Activated CD4-positive, CD25-positive, alpha-beta regulatory T cell treated with anti-CD3 and anti-CD28 coated beads, Interleukin-2, amount 50 U/mL, for 24 hours (primary cell): ENCODE measurements at regions not wholly inside any gene's neighbourhood (a gene's known extent, or its start where the extent isn't known, plus 50 kb on each side); places are given as distances from the start of the nearest gene placed in this dataset.
A peak's percentile ranks its signal among the peaks of the same experiment; 100 is the strongest.
"Not testable (repeated sequence)": the region's sequence is repeated elsewhere in the genome, so short reads cannot be mapped to it uniquely, and the experiment has no call there.

ENCODE experiments used
- ATAC-seq, 2 donors: fragments of 150-1000 bp; cut with Tn5 transposase; one replicate each; pipeline ENCODE4 v1.10.0; 2021; ENCODE audit warnings: mild to moderate bottlenecking in 1 of 2, moderate library complexity in 1 of 2

DNA sequence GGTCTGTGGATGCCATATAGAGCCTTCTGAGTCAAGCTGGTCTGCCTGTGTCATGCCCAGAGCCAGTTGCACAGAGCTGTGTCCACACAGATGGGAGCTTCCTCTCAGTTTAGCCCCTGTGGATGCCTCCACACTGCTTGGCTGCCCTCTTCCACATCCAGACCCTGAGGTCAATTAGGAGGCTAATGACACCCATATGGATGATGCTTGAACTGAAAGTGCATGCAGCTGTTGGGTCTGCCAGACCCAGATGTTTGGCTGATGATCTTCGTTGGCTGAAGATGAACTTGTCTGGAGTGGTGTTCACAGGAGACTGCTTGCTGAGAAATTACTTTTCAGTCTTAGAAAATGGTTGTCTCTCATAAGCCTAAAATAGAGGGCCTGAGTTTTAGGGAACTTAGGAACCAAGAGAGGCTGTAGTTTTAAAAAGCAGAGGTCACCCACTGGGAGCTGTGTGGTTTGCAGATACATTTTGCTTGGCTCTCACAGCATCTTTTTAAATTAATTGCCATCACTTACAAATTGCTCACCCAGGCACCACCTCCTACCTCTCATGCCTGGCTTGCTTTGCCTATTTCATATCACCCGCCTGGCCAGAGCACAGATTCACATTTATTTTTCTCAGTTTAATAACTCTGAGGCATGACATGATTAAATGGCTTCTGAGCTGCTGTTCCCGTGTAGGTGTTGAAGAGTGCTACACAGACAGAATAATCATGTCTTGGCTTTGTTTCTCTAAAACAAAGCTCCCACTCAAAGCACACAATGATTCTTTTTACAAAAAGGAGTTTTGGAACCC is 176.1 kb downstream of the MINAR1 start:
- ATAC-seq, result no peak

DNA sequence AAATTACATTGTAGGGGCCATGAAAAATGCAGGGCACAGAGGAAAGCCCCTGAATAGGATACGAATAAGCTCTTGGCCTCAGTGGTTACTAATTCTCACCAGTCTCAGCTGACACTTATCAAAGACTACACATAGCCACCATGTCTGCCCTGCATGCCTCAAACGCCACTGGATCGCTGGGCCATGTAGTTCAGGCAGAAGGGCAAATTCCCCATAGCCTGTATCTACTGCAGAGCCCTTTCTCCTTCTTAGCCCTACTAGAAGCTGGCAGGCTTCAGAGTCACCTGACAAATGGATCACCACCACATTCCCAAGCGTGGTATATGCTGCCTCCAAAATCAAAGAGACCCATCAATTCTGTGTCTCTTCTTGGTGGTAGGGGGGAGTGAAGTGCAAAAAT is 177.4 kb downstream of the MINAR1 start:
- no peak for ATAC-seq

DNA sequence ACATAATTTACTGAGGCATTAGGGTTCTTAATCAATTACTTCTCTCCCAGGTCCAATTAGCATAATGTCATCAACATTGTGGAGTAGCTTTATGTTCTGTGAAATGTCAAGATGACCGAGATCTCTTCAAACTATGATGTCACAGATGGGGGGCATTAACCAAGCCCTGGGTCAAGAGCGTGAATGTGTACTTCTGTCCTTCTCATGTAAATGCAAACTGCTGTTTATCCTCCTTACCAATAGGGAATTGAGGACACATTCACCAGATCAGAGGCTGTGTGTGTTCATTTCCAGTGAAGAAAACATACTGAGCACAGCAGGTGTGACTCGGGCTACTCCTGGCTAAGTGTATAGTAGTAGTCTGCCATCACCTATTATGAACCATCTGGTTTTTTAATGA is 177.9 kb downstream of the MINAR1 start:
- ATAC-seq, result no peak

DNA sequence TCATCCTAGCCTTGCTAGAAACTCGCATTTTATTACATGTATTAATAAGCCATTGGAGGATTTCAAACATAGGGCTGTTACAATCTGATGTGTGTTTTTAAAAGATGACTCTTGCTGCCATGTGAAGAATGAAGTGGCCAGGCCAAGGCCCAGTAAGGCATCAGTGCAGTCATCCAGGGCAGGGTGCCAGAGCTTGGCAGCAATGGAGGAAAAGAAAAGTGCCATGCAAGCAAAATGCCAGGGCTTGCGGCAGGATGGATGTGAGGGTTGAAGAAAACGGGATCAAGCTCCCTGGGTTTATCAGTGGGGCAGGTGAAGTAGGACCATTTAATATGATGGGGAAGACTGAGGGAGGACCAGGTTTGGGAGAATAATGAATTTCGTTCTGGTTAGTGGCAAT is 183.6 kb downstream of the MINAR1 start:
- ATAC-seq, result no peak

DNA sequence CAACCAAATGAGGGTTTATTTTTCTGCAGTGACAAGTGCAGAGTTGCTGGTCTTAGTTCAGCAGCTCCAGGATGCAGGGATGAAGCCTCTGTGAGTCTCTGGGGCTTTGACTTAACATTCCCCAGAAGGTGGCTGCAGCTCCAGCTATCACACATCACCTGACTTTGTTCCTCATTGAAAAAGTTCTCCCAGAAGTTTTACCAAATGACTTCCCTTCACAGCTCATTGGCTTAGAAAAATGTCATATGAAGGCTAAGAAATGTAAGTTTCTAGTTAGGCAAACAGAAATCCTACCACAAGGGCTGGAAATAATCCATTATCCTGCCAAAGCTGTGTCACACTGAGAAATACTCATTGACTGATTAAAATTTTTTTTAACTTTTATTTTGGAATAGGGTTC is 184.9 kb downstream of the MINAR1 start:
- no peak for ATAC-seq

DNA sequence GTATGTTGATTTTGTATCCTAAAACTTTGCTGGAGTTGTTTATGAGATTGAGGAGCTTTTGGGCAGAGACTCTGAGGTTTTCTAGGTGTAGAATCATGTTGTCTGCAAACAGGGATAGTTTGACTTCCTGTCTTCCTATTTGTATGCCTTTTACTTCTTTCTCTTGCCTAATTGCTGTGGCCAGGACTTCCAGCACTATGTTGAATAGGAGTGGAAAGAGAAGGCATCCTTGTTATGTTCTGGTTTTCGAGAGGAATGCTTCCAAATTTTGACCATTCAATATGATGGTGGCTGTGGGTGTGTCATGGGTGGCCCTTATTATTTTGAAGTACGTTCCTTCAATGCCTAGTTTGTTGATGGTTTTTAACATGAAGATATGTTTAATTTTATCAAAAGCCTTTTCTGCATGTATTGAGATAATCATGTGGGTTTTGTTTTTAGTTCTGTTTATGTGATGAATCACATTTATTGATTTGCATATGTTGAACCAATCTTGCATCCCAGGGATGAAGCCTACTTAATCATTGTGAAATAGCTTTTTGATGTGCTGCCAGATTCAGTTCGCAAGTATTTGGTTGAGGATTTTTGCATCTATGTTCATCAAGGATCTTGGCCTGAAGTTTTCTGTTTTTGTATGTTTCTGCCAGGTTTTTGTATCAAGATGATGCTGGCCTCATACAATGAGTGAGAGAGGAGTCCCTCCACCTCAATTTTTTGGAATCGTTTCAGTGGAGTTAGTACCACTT is 188.1 kb downstream of the MINAR1 start:
- no peak for ATAC-seq

DNA sequence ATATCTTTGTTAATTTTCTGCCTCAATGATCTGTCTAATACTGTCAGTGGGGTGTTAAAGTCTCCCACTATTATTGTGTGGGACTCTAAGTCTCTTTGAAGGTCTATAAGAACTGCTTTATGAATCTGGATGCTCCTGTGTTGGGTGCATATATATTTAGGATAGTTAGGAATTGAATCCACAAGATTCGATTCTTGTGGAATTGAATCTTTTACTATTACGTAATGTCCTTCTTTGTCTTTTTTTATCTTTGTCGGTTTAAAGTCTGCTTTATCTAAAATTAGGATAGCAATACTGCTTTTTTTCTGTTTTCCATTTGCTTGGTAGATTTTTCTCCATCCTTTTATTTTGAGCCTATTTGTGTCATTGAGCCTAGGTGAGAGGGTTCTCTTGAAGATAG is 189.7 kb downstream of the MINAR1 start:
- ATAC-seq, result not testable (repeated sequence)

DNA sequence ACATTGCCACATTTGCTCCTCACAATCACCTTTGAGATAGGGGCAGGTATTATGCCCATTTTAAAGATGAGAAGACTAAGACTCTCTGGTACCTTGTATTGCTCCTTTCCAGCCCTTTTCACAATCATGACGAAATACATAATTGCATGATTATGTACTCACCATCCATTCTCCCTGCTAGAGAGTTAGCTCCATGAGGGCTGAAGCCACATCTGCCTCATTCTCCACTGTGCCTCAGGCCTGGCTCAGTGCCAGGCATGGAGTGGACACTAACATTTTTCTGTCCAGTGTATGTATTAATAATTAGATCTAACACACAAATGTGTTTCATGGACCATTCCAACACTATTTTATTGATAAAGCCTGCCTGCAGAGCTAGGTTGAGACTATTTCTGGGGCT is 191.4 kb downstream of the MINAR1 start:
- ATAC-seq, result no peak

DNA sequence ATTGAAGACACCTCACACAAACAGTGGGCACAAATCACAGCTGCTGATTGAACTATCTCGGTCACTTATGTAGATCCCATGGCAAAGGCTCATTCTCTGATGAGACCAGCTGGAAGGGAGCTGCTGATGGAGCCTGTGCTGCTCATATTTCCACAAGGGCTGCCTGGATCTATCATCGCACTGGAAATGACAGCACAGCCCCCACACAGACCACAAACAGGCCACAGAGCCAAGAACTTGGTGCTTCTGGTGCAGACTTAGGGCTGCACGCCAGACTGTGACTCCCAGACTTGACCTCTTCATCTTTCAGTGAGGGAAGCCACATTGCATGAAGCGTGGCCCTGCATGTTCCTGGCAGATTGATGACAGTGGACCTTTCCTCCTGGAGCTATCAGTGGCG is 197.6 kb downstream of the MINAR1 start:
- ATAC-seq, result no peak

DNA sequence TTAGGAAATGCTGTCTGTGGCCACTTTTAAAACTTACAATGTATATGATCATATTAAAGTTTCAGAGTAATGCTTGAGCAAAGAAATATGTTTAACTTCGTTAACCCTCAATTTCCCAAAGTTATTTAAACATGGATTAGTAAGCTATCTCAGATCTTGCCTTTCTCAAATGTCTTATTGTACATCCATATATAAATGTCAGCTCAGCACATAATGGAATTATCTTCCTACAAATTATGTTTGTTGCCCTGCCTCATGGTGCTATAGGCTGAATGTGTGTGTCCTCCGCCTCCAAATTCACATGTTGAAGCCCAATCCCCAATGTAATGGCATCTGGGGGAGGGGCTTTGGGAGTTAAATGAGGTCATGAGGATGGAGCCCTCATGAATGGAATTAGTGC is 200.3 kb downstream of the MINAR1 start:
- ATAC-seq, result no peak

DNA sequence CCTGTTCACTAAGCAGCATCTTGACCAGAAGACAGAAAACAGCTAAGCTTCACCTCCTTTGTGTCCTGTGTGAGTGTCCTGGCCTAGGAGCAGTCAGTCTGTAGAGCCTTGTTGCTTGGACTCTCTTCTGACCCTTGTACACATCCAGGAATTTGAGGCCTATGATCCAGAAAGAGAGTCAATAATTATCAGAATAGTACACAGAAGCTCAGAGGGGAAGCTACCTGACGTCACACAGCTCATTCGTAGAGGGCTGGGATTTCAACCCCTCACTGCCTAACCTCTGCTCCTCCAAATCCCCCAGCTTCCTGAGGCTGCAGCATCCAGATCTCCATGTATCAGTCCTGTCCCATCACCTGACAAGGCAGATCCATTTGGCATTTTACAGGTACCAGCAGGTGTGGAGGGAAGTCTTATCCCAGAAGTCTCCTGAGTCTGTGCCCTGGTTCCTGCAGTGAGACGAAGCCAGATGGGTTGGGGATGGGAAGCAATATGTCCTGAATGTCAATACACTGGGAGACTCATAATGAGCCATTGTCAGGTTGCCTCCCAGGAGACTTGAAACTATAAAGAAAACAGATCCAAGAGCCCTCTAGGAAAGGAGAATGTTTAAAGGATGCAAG is 203.1 kb downstream of the MINAR1 start:
- no peak for ATAC-seq

DNA sequence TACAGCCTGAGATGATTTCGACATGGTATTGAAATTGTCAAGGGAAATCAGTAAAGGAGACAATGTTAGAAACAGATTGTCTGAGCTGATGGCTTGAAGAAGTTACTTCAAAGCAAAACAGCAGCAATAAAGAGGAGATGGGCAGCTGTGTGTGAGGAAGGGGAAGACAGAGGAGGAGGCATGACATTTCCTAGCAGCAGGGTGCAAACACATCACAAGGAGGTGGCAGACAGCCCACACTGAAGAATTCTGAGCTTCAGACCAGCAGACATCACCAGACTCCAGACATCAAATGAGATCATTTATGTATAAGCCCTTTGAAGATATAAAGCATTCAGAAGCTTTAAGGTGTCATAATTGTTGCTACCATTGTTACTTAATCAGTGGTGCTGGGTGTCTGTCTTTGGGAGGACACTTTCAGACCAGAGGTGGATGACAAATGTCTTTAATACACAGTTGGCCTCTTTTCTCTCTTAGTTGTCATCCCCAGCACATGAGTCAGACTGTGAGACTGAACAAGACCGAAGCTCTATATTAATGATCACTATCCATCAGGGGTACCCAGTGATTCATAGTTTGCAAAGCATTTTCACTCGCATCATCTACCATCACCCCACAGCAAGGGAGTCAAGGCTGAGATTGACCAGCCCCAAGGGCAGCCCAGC is 203.9 kb downstream of the MINAR1 start:
- ATAC-seq, result peak in 1 of 2 donors; percentile 30

DNA sequence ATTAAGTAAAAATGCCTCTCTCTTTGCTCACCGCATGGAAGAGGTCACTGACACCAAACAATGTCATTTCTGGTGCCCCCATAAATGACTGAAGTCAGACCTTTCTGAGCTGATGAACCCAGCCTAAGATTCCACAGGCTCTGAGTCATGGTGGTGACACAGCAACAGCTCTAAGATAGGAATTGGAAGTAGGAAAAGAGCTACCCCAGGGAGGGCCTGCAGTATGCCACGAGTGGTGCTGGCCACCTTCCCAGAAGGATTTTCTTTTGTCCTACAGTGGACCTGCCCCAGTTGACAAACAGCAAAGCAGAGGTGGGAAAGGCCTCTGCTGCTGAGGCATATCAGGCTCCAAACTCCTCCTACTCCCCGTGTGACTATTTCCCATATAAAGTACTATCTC is 208.1 kb downstream of the MINAR1 start:
- no peak for ATAC-seq

DNA sequence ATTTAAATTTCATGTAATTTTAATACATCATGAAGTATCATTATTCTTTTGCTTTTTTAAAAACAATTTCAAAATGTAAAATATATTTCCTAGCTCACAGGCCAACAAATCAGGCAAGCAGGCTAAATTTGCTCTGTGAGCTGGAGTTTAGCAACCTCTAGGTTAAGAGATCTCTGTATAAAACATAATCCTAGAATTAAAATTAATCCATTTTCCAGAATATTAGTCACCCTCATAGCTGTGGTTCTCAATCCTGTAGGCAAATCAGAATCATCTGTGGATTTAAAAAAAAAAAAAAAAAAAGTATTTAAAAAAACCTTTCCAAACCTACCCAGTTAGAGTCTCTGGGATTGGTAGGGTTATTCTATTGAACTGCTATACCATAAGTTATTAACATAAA is 209.7 kb downstream of the MINAR1 start:
- ATAC-seq, result no peak

DNA sequence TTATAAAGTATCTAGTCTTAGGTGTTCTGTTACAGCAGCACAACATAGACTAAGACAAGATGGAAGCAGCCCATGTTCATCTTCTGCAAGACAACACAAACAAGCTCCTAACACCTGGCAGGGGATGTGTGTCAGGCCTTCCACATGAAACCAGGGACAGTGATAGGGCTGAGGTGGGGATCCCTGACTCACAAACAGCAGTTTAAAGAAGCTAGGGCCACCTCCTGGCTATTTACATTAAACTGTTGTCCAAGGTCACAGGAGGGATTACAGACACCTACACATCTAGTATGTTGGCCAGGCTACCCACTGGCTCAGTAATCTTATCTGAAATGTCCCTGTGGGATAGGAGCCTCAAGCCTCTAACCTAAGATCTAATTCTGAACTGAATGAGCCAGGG is 211.3 kb downstream of the MINAR1 start:
- no peak for ATAC-seq

DNA sequence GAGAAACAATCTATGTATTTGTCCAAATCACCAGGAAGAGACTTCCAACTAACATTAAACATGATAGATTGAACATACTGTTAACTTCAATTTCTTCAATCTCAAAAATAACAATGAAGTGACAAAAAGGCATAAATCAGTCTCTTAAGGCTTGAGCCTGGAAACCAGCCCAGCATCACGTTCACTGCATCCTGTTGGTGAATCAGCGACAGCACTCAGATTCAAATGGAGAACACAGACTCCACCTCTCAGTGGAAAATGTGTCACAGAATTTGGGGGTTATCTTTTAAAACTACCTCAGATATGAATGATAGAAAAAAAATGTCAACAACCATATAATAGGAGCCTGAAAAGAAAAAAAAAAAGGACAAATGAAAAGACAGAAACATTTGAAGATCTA is 212.0 kb downstream of the MINAR1 start:
- peak in 1 of 2 donors; percentile 36 for ATAC-seq

DNA sequence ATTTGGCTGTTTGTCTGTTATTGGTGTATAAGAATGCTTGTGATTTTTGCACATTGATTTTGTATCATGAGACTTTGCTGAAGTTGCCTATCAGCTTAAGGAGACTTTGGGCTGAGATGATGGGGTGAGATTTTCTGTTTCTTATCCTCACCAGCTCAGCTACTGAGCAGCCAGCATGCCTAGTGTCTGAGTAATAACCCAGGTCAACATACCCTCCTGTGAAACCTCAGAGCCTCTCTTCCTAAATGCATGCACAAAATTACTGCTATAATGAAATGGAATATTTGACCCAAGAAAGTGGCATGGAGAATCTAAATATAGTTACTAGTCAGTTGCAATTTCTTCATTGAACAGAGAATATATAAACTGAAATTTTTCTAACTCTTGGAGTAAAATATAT is 220.8 kb downstream of the MINAR1 start:
- ATAC-seq, result not testable (repeated sequence)

DNA sequence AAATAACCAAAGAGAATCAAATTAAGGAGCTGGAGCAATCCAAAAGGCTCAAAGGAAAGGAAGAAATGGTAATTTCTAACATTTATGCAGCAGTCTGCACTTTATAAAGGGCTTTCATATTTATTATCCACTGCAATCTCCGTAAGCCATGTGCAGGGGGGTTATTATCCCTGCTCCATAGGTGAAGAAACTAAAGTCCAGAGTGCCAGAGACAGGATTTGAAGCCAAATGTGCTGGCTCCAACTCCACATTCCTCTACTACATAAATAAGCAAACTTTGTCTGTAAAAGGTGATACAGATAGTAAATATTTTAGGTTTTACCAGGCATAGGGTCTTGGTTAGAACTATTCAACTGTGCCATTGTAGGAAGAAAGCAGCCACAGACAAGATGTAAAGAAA is 221.4 kb downstream of the MINAR1 start:
- ATAC-seq, result no peak

DNA sequence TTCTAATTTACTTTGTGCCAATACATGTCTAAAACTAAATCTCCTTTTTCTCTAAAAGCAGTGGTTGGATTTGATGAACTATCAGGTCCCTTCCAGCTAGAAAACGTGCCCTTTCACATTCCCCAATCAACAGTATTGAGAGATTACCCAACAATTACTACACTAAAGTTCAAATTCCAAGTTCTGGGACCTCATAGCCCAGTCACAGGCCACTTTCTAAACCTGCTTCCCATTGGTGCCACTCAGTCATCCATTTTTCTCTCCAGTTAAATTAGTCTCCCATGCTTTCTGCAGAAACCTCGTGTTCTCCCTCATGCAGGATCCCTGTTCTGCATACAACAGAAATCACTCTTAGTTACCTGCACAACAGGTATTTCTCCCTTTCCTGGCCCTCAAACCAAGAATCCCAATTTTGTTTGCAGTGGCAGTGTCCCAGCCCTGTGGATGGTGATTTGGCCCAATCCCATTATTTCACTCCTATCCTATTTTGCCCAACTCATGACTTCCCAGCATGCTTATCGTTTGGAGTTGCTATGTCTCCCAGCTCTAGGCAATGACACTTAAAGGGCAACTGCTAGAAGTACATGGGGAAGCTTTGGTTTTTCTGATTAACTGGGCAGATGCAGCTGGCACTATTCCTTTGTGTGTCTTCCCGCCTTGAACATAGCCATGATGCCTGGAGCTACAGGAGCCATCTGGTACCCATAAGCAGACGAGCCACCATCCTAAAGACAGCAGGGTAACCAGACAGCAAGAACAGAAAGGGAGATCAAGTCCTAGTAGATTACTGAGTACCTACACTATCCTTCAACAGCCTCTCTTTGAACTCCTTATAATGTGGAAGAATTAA is 224.2 kb downstream of the MINAR1 start:
- ATAC-seq, result no peak

DNA sequence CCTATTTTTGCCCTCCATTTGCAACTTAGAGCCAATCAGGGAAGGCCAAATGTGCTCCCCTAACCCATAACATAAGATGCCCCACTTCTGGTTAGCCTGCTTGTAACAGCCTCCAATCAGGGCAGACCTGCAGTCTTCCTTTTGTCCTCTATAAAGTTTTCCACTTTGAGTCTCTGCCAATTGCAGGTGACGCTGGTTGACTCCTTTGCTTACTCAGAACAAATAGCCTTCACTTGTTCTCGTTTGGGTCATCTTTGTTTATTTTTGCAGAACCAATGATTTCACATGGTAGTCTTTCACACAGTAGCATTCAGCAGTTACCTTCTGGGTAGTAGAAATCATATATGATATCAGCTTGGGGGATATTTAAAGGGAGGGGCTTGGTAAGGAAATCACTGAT is 225.6 kb downstream of the MINAR1 start:
- ATAC-seq, result no peak

DNA sequence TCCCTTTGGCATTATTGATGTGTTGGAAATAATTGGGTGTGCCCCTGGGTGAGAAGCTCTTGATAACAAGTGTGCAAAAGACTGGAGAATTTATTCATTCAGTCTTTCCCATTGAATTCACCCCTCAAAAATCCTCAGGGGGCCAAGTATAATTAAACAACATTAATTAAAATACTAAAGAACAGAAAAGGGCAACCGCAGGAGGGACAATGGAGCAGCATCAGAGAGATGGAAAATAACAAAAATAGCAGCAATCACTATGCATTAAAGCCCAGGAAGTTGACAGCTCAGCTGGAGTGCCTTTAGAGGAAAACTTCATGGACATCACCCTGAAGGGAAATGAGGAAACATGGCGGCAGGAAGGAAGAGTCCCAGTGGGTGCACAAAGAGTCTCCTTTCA is 227.6 kb downstream of the MINAR1 start:
- no peak for ATAC-seq

DNA sequence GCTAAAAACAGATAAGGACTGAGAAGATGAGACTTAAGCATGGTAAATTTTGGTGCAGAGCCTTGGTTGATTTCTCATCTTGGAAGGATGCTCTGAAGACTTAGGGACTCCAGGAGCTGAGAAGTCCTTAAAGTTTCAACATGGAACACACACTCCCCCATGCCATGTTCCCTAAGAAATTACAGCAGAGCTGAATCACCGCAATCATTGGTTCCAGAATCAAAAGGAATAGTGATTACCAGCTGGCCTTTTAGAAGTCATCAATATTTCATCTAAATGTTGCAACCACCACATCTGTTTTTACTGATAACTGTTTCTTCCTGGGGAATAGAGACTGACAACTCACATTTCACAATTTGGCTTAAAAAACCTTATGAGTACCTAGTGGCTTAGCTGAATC is 229.3 kb downstream of the MINAR1 start:
- ATAC-seq, result no peak
